HuH-7 (cell line): ENCODE measurements at regions not wholly inside any gene's neighbourhood (a gene's known extent, or its start where the extent isn't known, plus 50 kb on each side); places are given as distances from the start of the nearest gene placed in this dataset.

Experiments
- DNase-seq: peaks from one replicate; pipeline ENCODE4 v3.0.0; 2011; ENCODE audit warnings: low spot score

DNA sequence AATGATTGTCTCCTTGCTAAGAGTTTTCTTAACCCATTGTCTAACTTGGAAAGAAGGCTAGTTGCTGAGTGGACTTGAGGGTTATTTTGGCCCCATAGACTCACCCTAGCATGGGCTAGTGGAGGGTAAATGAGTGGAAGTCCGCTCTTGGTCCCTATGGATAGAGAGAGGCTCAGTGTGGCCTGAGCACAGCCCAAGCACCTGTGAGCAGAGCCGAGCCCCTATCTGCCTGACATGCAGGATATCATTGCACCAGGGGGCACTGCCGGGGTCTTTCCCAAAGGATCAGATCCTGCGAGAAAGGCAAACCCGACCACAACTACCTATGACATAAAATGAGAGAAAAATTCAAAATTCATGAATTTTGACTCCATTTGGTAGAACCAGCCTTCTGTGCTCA lies 70.6 kb upstream of the GGTLC1 start:
- no peak for DNase-seq

DNA sequence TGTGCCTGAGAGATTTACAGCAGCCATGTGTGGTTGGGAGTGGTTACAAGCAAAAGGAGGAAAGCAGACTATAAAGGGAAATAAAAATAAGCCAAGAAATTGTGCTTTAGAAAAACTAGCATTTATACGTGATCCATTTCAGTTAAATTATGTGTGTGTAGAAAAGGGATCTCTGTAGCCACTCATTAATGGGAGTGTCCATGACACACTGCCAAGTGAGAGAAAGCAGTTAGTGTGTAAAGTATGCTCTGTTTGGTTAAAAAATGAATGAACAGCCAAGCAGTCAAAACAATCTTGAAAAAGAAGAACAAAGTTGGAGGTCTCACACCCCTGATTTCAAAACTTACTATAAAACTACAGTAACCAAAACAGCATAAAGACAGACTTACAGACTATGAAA lies 67.9 kb upstream of the GGTLC1 start:
- no peak for DNase-seq

DNA sequence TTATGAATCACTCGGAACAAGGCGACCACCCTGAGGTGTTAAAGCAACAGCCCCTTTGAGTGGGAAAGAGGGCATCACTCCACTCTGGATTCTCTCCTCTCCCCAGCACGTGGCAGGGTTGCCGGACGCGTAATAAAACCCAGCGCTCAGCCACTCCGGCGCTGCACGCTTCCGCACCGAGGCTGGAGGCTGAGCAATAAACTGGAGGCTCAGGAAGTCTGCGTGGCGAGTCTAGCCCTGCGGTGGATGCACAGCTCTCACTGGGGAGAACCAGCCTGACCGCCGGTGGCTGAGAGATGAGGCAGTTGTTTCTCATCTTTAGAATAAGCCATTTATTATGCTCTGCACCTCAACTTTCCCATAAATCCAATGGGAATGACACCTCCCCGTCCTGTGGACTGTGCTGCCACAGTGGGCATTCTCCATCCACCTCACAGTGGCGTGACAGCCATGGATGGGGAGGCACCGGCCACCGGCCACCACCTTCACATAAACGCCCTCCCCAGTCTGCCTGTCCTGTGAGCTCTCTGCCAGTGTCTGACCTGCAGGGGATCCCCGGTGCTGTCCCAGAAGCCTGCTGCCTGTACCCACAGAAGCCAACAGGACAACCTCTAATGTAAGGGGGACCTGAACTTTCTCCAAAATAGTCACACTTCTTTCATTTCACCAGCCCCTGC lies 64.2 kb upstream of the GGTLC1 start:
- no peak for DNase-seq

DNA sequence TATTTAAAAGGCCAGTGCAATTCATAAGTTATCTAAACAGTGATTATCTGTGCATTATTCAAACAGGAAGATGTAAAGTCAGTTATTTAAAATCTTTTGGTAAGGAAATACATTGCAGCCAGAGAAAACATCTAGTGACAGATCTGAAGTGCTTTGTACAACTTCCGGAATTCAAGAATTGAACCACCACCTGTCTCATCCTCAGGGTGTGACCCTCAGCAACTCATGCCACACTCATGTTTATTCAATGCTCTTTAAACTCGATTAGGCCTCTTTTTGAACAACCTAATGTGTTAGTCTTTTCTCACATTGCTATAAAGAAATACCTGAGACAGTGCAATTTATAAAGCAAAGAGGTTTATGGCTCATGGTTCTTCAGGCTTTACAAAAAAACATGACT lies 62.6 kb upstream of the GGTLC1 start:
- no peak for DNase-seq

DNA sequence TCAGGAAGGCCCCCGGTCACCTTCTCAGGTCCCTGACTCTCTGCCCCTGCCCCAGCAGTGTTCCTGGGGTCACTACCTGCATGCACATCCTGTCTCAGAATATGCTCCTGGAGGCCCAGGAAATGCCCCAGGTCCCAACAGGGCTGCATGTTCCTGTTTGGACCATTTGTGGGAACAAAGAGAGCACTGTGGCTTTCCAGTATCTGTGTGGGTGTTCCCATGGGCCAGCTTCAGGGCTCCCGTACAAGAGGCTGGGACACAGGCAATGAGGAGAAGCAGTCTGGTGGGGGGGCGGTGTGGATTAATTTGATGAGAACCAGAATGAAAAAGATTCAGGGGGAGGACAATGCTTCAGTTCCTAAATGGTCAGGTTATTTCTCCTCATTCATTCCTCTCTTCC lies 61.5 kb upstream of the GGTLC1 start:
- no peak for DNase-seq

DNA sequence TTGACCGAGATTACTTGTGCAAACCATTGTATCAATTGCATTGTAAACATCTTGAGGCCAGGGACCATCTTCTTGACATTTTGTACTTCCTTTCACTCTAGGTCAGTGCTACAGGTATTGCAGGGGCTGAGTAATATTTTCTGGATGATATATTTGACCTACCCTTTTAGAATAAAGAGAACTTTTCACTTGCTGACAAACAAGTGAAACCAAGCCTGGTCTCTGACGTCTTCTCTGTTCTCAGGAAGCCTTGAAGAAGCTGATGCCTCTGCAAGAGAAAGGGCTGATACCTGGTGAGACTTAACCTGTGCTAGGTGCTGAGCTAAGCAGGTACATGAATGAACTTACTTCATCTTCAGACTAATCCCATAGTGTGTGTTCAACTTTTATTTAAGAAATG lies 60.5 kb upstream of the GGTLC1 start:
- DNase-seq = no peak

DNA sequence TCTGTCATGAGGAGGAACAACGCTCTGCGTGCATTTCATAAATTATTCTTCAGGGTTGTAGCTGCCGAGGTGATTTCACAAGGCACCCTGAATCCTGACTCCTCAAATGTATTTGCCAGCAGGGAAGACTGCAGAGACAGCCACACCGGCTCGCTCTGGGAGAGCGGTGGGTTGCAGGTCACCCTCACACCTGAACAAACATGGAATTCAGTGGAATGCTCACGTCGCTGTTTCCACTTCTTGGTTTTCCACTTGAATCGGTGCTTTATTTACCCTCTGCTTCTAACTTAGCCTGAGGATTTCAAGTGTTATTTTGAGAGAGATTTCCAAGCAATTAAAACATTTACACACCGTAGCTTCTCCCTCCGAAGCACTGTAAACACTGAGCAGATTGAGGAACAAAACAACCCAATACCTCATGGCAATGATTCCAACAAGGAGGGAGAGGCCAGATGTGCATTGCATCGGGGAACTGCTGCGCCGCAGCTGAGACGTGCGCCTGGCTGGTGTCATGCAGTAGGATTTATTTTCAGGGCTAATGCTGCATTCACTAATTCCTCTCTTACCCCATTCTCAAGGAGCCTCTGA lies 59.5 kb upstream of the GGTLC1 start:
- no peak for DNase-seq

DNA sequence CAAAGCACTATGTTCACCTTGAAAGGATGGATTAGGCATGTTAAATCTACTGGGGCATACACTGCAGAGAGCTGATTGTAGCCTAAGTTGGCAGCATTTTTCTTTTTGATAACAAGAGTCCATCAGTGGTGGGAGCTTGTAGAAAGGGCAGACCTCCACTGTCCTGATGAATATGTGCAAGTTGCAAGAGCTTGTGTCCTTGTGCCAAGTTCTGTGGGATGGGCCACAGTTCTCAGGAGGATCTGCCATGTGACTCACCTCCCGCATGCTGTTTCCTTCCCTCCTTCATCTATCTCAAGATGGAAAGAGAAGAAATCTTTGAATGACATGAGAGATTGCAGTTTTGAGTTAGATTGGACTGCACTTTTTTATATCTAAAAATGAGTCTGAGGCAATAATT lies 58.3 kb upstream of the GGTLC1 start:
- no peak for DNase-seq

DNA sequence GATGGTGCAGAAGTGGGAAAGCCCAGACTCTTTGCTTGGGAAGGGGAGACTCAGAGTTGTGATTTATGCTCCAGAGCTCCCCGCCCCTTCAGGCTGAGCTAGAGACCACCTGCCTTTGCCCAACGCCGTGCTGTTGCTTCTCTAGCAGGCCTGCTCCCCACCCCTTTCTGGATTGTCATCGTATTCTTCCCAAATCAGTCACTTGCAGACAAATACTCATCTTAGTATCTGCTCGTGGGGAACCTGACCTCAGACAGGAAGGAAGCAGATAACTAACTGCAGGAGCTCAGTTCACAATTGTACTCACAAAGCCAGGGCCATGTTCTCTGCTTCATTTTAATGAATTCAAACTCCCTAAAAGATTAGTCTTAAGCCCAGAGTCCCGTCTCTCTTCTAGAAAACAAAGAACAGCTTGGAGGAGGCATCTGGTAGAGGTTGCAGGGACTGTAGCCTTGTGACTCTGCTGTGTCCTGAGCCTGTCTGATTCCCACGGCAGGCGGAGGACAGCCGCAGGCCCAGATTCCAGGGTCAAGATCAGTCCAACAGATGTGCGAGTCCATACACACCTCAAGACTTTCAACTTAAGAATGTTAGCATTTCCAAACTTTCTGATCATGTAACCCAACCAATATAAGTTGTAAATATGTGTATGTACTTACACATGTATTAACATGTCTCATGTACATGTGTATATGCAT lies 57.2 kb upstream of the GGTLC1 start:
- DNase-seq = no peak

DNA sequence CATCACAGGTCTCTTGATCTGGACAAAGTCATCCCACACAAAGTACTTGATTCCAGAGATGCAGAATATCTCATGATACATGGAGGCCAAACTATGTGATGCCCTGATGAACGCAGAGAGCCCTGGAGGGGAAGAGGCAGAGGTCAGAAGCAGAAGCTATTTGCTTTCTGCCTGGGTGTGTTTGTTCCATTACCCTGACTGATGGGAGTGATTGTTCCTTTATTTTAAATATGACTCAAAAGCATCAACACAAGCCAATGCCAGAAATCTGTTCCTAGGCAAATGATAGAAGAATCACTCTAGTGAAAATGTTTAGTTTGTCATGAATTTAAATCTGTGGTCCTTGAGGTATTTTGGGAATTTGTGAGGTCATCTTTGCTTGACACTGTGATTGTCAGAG lies 54.7 kb upstream of the GGTLC1 start:
- DNase-seq = no peak

DNA sequence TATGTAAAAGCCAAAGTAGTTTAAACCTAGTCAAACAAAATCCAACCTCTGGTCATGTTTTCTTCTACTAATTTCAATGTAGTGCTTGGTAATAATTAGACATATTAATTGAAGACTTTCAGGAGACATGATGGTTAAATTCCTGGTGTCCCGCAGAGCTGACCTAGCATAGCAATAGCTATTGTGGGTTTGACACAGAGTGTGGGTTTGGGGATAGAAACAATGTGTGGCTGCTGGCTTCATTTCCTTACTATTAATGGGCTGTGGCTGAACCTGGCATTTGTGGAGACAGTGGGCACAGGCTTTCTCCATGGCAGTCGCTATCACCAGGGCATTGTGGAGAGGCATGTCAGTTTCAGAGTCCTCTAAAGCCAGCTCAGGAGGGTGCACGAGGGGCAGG lies 54.1 kb upstream of the GGTLC1 start:
- DNase-seq = no peak

DNA sequence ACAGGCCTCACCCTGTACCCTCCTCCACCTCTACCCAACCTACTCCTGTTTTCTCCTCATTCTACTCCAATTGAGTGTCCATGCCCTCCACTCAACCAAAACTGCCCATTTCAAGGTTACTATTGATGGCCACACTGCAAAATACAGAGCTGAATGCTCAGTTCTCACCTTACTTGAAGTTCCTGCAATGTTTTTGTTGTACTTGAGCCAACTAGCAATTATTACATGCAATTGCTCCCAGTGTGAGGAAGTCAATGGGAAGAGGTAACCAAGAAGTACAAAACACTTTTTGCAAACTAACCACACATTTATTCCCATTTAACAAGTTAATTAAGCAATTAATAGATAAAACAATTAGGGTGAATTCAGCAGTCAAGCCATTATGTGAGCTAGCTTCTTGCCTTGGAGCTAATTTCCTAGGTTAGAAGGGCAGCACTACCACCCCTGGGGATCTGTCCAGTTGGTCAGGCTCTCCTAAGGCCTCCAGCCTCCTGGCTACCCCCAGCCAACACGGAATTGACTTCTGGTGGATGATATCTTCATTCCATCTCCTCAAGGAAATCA lies 52.4 kb upstream of the GGTLC1 start:
- no peak for DNase-seq

DNA sequence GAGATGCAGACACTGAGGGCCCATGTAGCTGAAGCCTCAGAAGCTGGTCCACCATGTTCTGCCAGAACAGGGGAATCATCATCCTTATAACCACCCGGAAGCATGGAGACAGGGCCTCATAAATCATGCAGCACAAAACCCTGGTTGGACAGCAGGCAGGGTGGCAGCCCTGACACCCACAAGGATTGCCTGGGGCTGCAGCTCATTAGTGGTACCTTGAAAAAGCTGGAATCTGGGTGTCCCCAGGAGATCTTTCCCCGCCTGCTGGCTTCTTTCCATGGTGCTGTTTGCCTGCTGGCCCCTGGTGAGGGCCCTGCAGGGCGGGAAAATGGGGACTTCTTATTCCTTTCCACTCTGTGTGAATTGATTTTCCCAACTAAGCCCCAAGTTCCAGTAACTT lies 50.6 kb upstream of the GGTLC1 start:
- DNase-seq = no peak
